ENCODE measurements at regions not wholly inside any gene's neighbourhood (a gene's known extent, or its start where the extent isn't known, plus 50 kb on each side); places are given as distances from the start of the nearest gene placed in this dataset.
"Not testable (repeated sequence)": the region's sequence is repeated elsewhere in the genome, so short reads cannot be mapped to it uniquely, and the experiment has no call there.

DNA sequence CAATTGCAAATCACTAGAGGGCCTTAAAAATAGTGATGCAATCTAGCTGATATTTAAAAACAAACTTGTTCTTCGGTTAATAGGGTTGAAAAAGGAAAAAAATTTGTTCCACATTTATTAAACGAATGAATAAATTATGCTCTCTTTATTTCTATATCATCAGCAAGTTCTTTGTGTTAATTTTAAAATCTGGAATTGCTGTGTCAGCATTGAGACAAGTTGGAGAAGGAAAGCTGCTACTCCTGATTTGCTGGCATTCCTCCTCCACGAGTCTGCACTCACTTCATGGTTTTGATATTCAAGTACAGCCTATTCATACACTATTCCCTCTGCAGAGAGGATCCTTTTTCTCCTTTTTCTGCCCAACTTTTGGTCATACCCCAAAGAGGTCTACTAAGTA is 117.6 kb downstream of the MRPL39 start:
- no peaks in the 10 kb centered on the region for H3K27me3 ChIP-seq
- H3K27ac ChIP-seq: no peak overlapping the region
- no peak overlapping the region for H3K4me3 ChIP-seq
- no peaks in the 10 kb centered on the region for H3K4me1 ChIP-seq
- DNase-seq: no peak
- TF ChIP-seq POLR2AphosphoS5 (IDR thresholded peaks at IDR 0.05) (no peak), EP300 (IDR thresholded peaks at IDR 0.05) (no peak), POLR2A (IDR thresholded peaks at IDR 0.05) (no peak)
- TF ChIP-seq, protein P1, sequence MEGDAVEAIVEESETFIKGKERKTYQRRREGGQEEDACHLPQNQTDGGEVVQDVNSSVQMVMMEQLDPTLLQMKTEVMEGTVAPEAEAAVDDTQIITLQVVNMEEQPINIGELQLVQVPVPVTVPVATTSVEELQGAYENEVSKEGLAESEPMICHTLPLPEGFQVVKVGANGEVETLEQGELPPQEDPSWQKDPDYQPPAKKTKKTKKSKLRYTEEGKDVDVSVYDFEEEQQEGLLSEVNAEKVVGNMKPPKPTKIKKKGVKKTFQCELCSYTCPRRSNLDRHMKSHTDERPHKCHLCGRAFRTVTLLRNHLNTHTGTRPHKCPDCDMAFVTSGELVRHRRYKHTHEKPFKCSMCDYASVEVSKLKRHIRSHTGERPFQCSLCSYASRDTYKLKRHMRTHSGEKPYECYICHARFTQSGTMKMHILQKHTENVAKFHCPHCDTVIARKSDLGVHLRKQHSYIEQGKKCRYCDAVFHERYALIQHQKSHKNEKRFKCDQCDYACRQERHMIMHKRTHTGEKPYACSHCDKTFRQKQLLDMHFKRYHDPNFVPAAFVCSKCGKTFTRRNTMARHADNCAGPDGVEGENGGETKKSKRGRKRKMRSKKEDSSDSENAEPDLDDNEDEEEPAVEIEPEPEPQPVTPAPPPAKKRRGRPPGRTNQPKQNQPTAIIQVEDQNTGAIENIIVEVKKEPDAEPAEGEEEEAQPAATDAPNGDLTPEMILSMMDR (IDR thresholded peaks at IDR 0.05): no peak
- no peaks in the 10 kb centered on the region for H3K9me3 ChIP-seq
- 70 to 73% methylated on average over 3 of the region's 3 CpGs for WGBS, 2 donors
- no peak for ATAC-seq (ENCODE audit: low FRiP score in 2 of 2)
- no peaks in the 10 kb centered on the region for H3K36me3 ChIP-seq

DNA sequence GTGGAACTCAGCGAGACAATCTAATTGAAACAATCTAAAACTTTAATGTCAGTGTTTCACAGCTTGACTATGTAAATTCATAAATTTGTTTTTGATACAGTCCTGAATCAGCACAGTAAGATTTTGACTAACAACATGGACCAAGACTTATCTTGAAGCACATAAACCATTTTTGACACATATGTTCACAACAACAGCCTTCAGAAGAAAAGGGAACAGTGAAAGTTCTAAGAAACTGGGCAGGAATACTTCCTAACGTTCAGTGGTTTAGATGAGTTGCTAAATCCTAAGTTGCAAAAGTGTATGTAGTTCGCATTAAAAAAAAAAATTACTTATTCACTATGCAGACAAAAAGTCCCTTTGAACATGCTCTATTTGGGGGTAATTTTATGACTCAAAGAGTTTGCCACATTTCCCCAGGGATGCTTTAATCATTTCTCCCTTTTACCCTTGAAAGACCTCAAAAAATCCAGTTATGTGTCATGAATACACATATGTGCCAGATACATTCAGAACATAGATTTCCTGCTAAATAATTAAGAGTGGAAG is 120.2 kb downstream of the MRPL39 start:
- no peak overlapping the region for H3K27ac ChIP-seq
- ATAC-seq (ENCODE audit: low FRiP score in 2 of 2) (no peak), DNase-seq (no peak)
- no peaks in the 10 kb centered on the region for H3K27me3 ChIP-seq
- H3K4me3 ChIP-seq: no peak overlapping the region
- H3K9me3 ChIP-seq: no peaks in the 10 kb centered on the region
- no peak for TF ChIP-seq POLR2AphosphoS5 (IDR thresholded peaks at IDR 0.05)
- TF ChIP-seq, protein P1 (IDR thresholded peaks at IDR 0.05): no peak
- TF ChIP-seq EP300 (IDR thresholded peaks at IDR 0.05): no peak
- no peak for TF ChIP-seq POLR2A (IDR thresholded peaks at IDR 0.05)
- H3K36me3 ChIP-seq: no peaks in the 10 kb centered on the region
- H3K4me1 ChIP-seq: no peaks in the 10 kb centered on the region
- WGBS, 2 donors: 56 to 61% methylated on average over 3 of the region's 3 CpGs

DNA sequence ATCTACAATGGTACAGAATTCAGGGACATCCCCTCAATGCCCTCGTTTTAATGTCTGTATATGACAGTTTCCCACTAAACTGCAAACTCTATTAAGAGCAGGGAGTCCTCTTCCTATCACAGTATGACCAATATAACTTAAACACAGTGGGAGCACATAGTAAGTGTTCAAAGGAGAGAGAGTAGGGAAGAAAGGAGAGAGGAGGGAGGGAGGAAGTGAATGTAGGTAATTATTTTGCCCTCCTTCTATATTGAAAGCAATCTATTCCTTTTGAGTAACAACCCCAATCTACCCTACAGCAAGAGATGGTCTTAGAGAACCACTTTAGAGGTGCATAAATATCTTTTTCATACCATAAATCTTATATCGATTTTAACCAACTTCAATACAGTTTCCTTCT is 121.4 kb downstream of the MRPL39 start:
- TF ChIP-seq POLR2A (IDR thresholded peaks at IDR 0.05) (no peak), POLR2AphosphoS5 (IDR thresholded peaks at IDR 0.05) (no peak), EP300 (IDR thresholded peaks at IDR 0.05) (no peak)
- TF ChIP-seq, protein P1 (IDR thresholded peaks at IDR 0.05): no peak
- Histone ChIP-seq H3K9me3 (peaks cover 0 to 8% (median 0%) of the 10 kb centered on the region in 4 donors), H3K4me1 (no peaks in the 10 kb centered on the region), H3K4me3 (no peak overlapping the region), H3K36me3 (no peaks in the 10 kb centered on the region), H3K27me3 (no peaks in the 10 kb centered on the region), H3K27ac (no peak overlapping the region)
- DNase-seq (no peak), ATAC-seq (ENCODE audit: low FRiP score in 2 of 2) (no peak)
- 71 to 75% methylated on average over 2 of the region's 2 CpGs for WGBS, 2 donors

DNA sequence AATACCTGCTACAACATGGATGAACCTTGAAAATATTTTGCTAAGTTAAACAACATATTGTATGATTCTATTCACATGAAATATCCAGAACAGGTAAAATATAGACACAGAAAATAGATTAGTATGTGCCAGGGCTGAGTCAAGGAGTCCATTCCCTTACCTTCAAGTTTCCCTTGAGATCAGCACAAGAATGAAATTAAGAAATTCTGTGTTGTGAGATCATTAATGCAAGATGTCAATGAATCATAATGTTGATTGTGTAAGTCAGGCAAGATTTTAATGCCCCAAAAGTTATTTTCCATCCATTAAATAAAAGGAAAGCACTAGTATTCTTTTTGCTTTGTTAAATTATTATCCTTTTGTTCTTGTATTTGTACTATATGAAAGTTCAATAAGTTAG is 139.4 kb downstream of the MRPL39 start:
- no peak overlapping the region for H3K27ac ChIP-seq
- H3K4me3 ChIP-seq: no peak overlapping the region
- no peaks in the 10 kb centered on the region for H3K9me3 ChIP-seq
- TF ChIP-seq EP300 (IDR thresholded peaks at IDR 0.05) (no peak), POLR2A (IDR thresholded peaks at IDR 0.05) (no peak), POLR2AphosphoS5 (IDR thresholded peaks at IDR 0.05) (no peak)
- TF ChIP-seq, protein P1 (IDR thresholded peaks at IDR 0.05): no peak
- H3K27me3 ChIP-seq: no peaks in the 10 kb centered on the region
- ATAC-seq (ENCODE audit: low FRiP score in 2 of 2) (no peak), DNase-seq (no peak)
- H3K36me3 ChIP-seq: no peaks in the 10 kb centered on the region
- H3K4me1 ChIP-seq: no peaks in the 10 kb centered on the region

DNA sequence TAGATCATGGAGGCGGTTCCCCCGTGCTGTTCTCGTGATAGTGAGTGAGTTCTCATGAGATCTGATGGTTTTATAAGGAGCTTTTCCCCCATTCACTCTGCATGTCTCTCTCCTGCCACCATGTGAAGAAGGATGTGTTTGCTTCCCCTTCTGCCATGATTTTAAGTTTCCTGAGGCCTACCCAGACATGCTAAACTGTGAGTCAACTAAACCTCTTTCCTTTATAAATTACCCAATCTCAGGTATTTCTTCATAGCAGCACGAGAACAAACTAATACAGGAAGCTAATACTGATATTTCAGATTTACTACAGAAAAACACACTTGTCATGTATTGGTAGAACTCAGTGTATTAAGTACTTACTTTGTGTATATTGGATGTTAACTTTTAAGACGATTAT is 140.2 kb downstream of the MRPL39 start:
- not testable (repeated sequence) for H3K4me1 ChIP-seq; H3K4me3 ChIP-seq; H3K27ac ChIP-seq; H3K36me3 ChIP-seq; H3K9me3 ChIP-seq; H3K27me3 ChIP-seq; DNase-seq; ATAC-seq (ENCODE audit: low FRiP score in 2 of 2)
- WGBS, 2 donors: 80% methylated on average over 5 of the region's 5 CpGs
